GM18517 (cell line): ENCODE measurements at regions not wholly inside any gene's neighbourhood (a gene's known extent, or its start where the extent isn't known, plus 50 kb on each side); places are given as distances from the start of the nearest gene placed in this dataset.

ENCODE experiments used
- ATAC-seq: cut with Tn5 transposase; IDR thresholded peaks from one replicate; pipeline ENCODE4 v1.9.1; 2021; ENCODE audit warnings: mild to moderate bottlenecking, moderate library complexity; ENCODE audit not compliant: unreplicated experiment

GRCh38 chr5:7330256-7330655 is 65.7 kb upstream of the ADCY2 start:
- no peak for ATAC-seq

GRCh38 chr5:7331131-7331530 is 64.8 kb upstream of the ADCY2 start:
- ATAC-seq, result no peak
